ENCODE measurements at regions not wholly inside any gene's neighbourhood (a gene's known extent, or its start where the extent isn't known, plus 50 kb on each side); places are given as distances from the start of the nearest gene placed in this dataset.
"Not testable (repeated sequence)": the region's sequence is repeated elsewhere in the genome, so short reads cannot be mapped to it uniquely, and the experiment has no call there.

GRCh38 chr5:37951946-37952721, 112.3 kb upstream of the GDNF start:
- TF ChIP-seq CTCF (IDR thresholded peaks at IDR 0.05): no peak
- no peak overlapping the region for H3K4me3 ChIP-seq
- H3K27ac ChIP-seq: no peak overlapping the region
- H3K9me3 ChIP-seq: no peaks in the 10 kb centered on the region
- no peak for DNase-seq (ENCODE audit: low spot score)
- H3K27me3 ChIP-seq: no peaks in the 10 kb centered on the region
- no peaks in the 10 kb centered on the region for H3K4me1 ChIP-seq
- H3K36me3 ChIP-seq: no peaks in the 10 kb centered on the region

GRCh38 chr5:37950436-37950835, 110.6 kb upstream of the GDNF start:
- Histone ChIP-seq H3K36me3 (no peaks in the 10 kb centered on the region), H3K27me3 (no peaks in the 10 kb centered on the region), H3K4me1 (no peaks in the 10 kb centered on the region), H3K4me3 (no peak overlapping the region), H3K9me3 (no peaks in the 10 kb centered on the region), H3K27ac (no peak overlapping the region)
- no peak for DNase-seq (ENCODE audit: low spot score)
- TF ChIP-seq CTCF (IDR thresholded peaks at IDR 0.05): no peak

GRCh38 chr5:37945446-37945845, 105.6 kb upstream of the GDNF start:
- no peaks in the 10 kb centered on the region for H3K36me3 ChIP-seq
- no peak overlapping the region for H3K27ac ChIP-seq
- no peaks in the 10 kb centered on the region for H3K27me3 ChIP-seq
- DNase-seq (ENCODE audit: low spot score): no peak
- TF ChIP-seq CTCF (IDR thresholded peaks at IDR 0.05): no peak
- H3K4me3 ChIP-seq: no peak overlapping the region
- H3K9me3 ChIP-seq: no peaks in the 10 kb centered on the region
- H3K4me1 ChIP-seq: no peaks in the 10 kb centered on the region

- not testable (repeated sequence) for H3K27ac ChIP-seq; DNase-seq (ENCODE audit: low spot score); H3K4me1 ChIP-seq; H3K27me3 ChIP-seq; H3K36me3 ChIP-seq; H3K4me3 ChIP-seq; H3K9me3 ChIP-seq
Observed at GRCh38 chr5:37943136-37943535, 103.3 kb upstream of the GDNF start.

- Histone ChIP-seq H3K27ac (no peak overlapping the region), H3K9me3 (peaks cover 0 to 6% of the 10 kb centered on the region in 2 donors), H3K4me1 (no peaks in the 10 kb centered on the region), H3K36me3 (no peaks in the 10 kb centered on the region), H3K4me3 (no peak overlapping the region), H3K27me3 (no peaks in the 10 kb centered on the region)
- DNase-seq (ENCODE audit: low spot score): no peak
- TF ChIP-seq CTCF (IDR thresholded peaks at IDR 0.05): no peak
Observed at GRCh38 chr5:37940931-37941623, 101.2 kb upstream of the GDNF start.

GRCh38 chr5:37938861-37939260, 99.0 kb upstream of the GDNF start:
- Histone ChIP-seq H3K27me3 (no peaks in the 10 kb centered on the region), H3K9me3 (peaks cover 0 to 6% of the 10 kb centered on the region in 2 donors), H3K36me3 (no peaks in the 10 kb centered on the region), H3K4me1 (no peaks in the 10 kb centered on the region), H3K4me3 (no peak overlapping the region), H3K27ac (no peak overlapping the region)
- no peak for TF ChIP-seq CTCF (IDR thresholded peaks at IDR 0.05)
- DNase-seq (ENCODE audit: low spot score): no peak

All from right atrium auricular region (tissue), 2 donors.